NCI-H146 (cell line): ENCODE measurements at regions not wholly inside any gene's neighbourhood (a gene's known extent, or its start where the extent isn't known, plus 50 kb on each side); places are given as distances from the start of the nearest gene placed in this dataset.
"Not testable (repeated sequence)": the region's sequence is repeated elsewhere in the genome, so short reads cannot be mapped to it uniquely, and the experiment has no call there.

Source experiments
- DNase-seq: peaks from one replicate; lab custom pipeline; 2025; lab: John Stamatoyannopoulos, UW

DNA sequence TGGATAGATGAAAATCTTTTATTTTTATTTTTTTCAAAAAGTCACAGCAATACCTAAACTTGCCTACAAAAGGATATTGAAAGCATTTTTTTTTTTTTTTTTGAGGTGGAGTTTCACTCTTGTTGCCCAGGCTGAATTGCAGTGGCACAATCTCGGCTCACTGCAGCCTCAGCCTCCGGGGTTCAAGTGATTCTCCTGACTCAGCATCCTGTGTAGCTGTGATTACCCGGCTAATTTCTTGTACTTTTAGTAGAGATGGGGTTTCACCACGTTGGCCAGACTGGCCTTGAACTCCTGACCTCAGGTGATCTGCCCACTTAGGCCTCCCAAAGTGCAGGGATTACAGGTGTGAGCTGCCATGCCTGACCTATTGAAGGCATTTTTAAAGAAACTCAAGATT is 69.1 kb upstream of the DGKB start:
- DNase-seq: not testable (repeated sequence)

- not testable (repeated sequence) for DNase-seq
Measured at GRCh38 chr7:14967376-14967775, 64.8 kb upstream of the DGKB start.

- DNase-seq: no peak
Measured at GRCh38 chr7:14962778-14963177, 60.2 kb upstream of the DGKB start.

DNA sequence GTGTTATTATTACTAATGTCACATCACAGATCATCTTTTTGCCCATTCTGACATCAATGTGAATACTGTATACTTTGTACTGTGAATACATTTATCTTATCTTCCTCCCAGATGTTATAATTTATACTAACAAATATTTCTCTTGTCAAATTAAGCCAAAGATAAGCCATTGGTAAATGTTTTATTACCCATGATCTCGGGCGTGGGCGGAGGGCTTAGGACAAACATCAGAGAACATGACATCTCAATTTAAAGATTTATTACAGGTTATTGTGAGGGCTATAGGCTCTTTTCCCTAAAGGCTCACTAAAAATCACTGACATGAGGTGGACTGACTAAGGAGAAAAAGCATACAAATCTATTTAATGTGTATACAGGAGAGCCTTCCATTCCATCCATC is 58.2 kb upstream of the DGKB start:
- no peak for DNase-seq

- no peak for DNase-seq
Measured at GRCh38 chr7:14959339-14959738, 56.8 kb upstream of the DGKB start.

DNA sequence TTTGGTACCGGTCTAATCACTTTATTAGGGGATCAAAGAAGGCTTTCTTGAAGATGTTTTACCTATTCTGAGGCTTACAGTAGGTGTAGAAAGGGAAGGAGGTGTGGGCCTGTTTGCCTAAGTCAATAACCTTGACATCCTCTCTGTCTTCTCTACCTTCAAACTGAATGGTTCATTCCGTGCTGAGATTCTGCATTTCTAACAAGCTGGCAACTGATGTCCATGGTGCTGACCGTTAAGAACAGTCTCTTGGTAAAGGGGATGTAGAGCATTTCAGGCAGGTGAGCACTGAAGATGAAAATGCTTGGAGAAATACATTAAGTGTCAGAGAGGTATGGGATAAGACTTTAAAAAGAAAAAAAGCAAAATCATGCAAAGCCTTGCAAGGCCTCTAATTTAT is 51.5 kb upstream of the DGKB start:
- no peak for DNase-seq
